ENCODE measurements at regions not wholly inside any gene's neighbourhood (a gene's known extent, or its start where the extent isn't known, plus 50 kb on each side); places are given as distances from the start of the nearest gene placed in this dataset.

DNA sequence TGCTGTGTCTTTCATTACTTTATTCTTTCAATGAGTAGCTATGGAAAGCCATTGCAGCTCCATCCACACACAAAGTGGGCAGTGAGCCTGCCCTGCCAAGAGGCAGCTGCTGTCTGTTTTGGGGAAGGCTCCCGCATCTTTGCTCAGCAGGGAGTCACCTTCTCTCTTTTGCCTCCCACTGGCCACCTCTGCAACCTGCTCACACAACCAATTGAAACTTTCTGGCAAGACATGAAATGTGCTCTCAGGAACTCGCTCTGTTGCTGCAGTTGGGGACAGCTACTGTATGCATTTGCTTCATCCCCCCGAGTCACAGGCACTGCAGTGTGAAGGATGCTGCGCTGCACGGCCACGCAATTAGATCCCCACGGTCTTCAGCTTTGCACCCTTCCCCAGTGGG is 244.8 kb upstream of the NFE2L3 start:
- no peak overlapping the region for H3K4me3 ChIP-seq (ENCODE audit: low read length)
- H2AFZ ChIP-seq (ENCODE audit: low read depth, low read length), result no peak overlapping the region
- H3K79me2 ChIP-seq (replicated peaks; ENCODE audit: insufficient read depth, low read length), result no peaks in the 10 kb centered on the region
- no peaks in the 10 kb centered on the region for H4K20me1 ChIP-seq (ENCODE audit: insufficient read depth)
- H3K4me2 ChIP-seq (ENCODE audit: low read length), result no peak overlapping the region
- H3K36me3 ChIP-seq (ENCODE audit: insufficient read depth, low read length), result no peaks in the 10 kb centered on the region
- H3K27me3 ChIP-seq (ENCODE audit: insufficient read depth, low read depth, low read length), result no peaks in the 10 kb centered on the region
- no peak overlapping the region for H3K9ac ChIP-seq (ENCODE audit: low read length)
- H3K9me3 ChIP-seq (ENCODE audit: low read length), result no peaks in the 10 kb centered on the region
- no peak overlapping the region for H3K27ac ChIP-seq (ENCODE audit: low read length)
- TF ChIP-seq, protein P1, sequence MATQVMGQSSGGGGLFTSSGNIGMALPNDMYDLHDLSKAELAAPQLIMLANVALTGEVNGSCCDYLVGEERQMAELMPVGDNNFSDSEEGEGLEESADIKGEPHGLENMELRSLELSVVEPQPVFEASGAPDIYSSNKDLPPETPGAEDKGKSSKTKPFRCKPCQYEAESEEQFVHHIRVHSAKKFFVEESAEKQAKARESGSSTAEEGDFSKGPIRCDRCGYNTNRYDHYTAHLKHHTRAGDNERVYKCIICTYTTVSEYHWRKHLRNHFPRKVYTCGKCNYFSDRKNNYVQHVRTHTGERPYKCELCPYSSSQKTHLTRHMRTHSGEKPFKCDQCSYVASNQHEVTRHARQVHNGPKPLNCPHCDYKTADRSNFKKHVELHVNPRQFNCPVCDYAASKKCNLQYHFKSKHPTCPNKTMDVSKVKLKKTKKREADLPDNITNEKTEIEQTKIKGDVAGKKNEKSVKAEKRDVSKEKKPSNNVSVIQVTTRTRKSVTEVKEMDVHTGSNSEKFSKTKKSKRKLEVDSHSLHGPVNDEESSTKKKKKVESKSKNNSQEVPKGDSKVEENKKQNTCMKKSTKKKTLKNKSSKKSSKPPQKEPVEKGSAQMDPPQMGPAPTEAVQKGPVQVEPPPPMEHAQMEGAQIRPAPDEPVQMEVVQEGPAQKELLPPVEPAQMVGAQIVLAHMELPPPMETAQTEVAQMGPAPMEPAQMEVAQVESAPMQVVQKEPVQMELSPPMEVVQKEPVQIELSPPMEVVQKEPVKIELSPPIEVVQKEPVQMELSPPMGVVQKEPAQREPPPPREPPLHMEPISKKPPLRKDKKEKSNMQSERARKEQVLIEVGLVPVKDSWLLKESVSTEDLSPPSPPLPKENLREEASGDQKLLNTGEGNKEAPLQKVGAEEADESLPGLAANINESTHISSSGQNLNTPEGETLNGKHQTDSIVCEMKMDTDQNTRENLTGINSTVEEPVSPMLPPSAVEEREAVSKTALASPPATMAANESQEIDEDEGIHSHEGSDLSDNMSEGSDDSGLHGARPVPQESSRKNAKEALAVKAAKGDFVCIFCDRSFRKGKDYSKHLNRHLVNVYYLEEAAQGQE (IDR thresholded peaks at IDR 0.05; ENCODE audit: borderline replicate concordance), result no peak
- TF ChIP-seq EP300 (conservative IDR thresholded peaks at IDR 0.05; ENCODE audit: poor library complexity, severe bottlenecking) (no peak), POLR2AphosphoS5 (IDR thresholded peaks at IDR 0.05) (no peak), SMC3 (conservative IDR thresholded peaks at IDR 0.05; ENCODE audit: poor library complexity) (no peak), EZH2 (IDR thresholded peaks at IDR 0.05; ENCODE audit: borderline replicate concordance, insufficient read depth, low read length, poor library complexity, severe bottlenecking) (no peak), CTCF (IDR thresholded peaks at IDR 0.05; ENCODE audit: poor library complexity, severe bottlenecking) (no peak)
- H3F3A ChIP-seq (ENCODE audit: insufficient read depth, low read length, poor library complexity, severe bottlenecking), result no peaks in the 10 kb centered on the region
- no peaks in the 10 kb centered on the region for H3K9me2 ChIP-seq (ENCODE audit: insufficient read depth, low read length)

DNA sequence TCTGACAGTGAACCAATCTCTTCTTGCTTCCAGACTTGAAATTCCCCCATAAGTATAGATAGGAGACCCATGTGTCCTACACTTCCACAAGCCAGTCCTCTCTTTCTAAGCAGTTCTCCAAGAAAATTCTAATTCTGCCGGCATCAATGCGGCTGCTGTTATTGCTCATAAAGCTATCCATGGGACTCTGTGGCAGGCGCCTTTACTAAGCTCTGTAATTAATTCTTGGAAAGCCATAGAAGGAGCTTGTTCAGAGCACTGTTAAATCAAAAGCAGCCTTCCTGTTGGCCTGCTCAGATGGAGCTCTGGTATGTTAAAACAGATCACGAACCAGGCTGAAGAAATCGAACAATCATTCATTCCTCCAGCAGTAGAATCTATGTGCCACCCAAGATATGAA is 244.3 kb upstream of the NFE2L3 start:
- Histone ChIP-seq H4K20me1 (ENCODE audit: insufficient read depth) (no peaks in the 10 kb centered on the region), H3K27ac (ENCODE audit: low read length) (no peak overlapping the region), H3K9me3 (ENCODE audit: low read length) (no peaks in the 10 kb centered on the region), H3K36me3 (ENCODE audit: insufficient read depth, low read length) (no peaks in the 10 kb centered on the region), H3K4me2 (ENCODE audit: low read length) (no peak overlapping the region), H3F3A (ENCODE audit: insufficient read depth, low read length, poor library complexity, severe bottlenecking) (no peaks in the 10 kb centered on the region), H3K4me3 (ENCODE audit: low read length) (no peak overlapping the region), H3K79me2 (replicated peaks; ENCODE audit: insufficient read depth, low read length) (no peaks in the 10 kb centered on the region), H3K9me2 (ENCODE audit: insufficient read depth, low read length) (no peaks in the 10 kb centered on the region), H2AFZ (ENCODE audit: low read depth, low read length) (no peak overlapping the region), H3K9ac (ENCODE audit: low read length) (no peak overlapping the region), H3K27me3 (ENCODE audit: insufficient read depth, low read depth, low read length) (no peaks in the 10 kb centered on the region)
- TF ChIP-seq RAD21 (conservative IDR thresholded peaks at IDR 0.05) (no peak), MXI1 (conservative IDR thresholded peaks at IDR 0.05; ENCODE audit: poor library complexity, severe bottlenecking) (no peak)

Data from neural cell (in vitro differentiated cells).